ENCODE measurements at regions not wholly inside any gene's neighbourhood (a gene's known extent, or its start where the extent isn't known, plus 50 kb on each side); places are given as distances from the start of the nearest gene placed in this dataset.

- Mint-ChIP-seq H3K9me3 (ENCODE audit: unreplicated experiment) (no peaks in the 10 kb centered on the region), H3K27me3 (ENCODE audit: low read depth, unreplicated experiment) (peaks cover 12% of the 10 kb centered on the region), H3K36me3 (ENCODE audit: low read depth, unreplicated experiment) (no peaks in the 10 kb centered on the region), H3K4me3 (ENCODE audit: unreplicated experiment) (no peak overlapping the region), H3K4me1 (ENCODE audit: low read depth, unreplicated experiment) (no peaks in the 10 kb centered on the region), H3K27ac (ENCODE audit: unreplicated experiment) (no peak overlapping the region)
- Histone ChIP-seq H3K27ac (ENCODE audit: low read depth, low read length) (no peak overlapping the region), H3K4me2 (ENCODE audit: low read length) (no peak overlapping the region), H3K36me3 (ENCODE audit: insufficient read depth, low read length) (no peaks in the 10 kb centered on the region), H3K9ac (ENCODE audit: low read length) (no peak overlapping the region), H4K20me1 (ENCODE audit: insufficient read depth, low read length) (no peaks in the 10 kb centered on the region), H3K4me3 (ENCODE audit: insufficient read depth, low read depth, low read length) (no peak overlapping the region), H3K4me1 (ENCODE audit: insufficient read depth, low read length) (no peaks in the 10 kb centered on the region), H2AFZ (ENCODE audit: low read depth, low read length) (no peak overlapping the region), H3K9me3 (ENCODE audit: insufficient read depth, low read depth, low read length) (no peaks in the 10 kb centered on the region), H3K79me2 (ENCODE audit: insufficient read depth, low read length) (no peaks in the 10 kb centered on the region), H3K27me3 (ENCODE audit: insufficient read depth, low read length) (no peaks in the 10 kb centered on the region)
- DNase-seq (ENCODE audit: low read depth) (no peak), FAIRE-seq (no peak)
- TF ChIP-seq CTCF (IDR thresholded peaks at IDR 0.05; ENCODE audit: insufficient read depth, low read depth, low read length), result no peak
- no peak for TF ChIP-seq EZH2 (IDR thresholded peaks at IDR 0.05; ENCODE audit: insufficient read depth, low read length)
These were observed 117.6 kb downstream of the CCT6B start for GRCh38 chr17:34843682-34844081.

- H3K4me3 ChIP-seq (ENCODE audit: insufficient read depth, low read depth, low read length), result no peak overlapping the region
- H4K20me1 ChIP-seq (ENCODE audit: insufficient read depth, low read length), result no peaks in the 10 kb centered on the region
- FAIRE-seq, result no peak
- TF ChIP-seq CTCF (IDR thresholded peaks at IDR 0.05; ENCODE audit: insufficient read depth, low read depth, low read length), result no peak
- no peak for TF ChIP-seq EZH2 (IDR thresholded peaks at IDR 0.05; ENCODE audit: insufficient read depth, low read length)
- Mint-ChIP-seq H3K27ac (ENCODE audit: unreplicated experiment) (no peak overlapping the region), H3K4me1 (ENCODE audit: low read depth, unreplicated experiment) (no peaks in the 10 kb centered on the region), H3K27me3 (ENCODE audit: low read depth, unreplicated experiment) (peaks cover 20% of the 10 kb centered on the region), H3K4me3 (ENCODE audit: unreplicated experiment) (no peak overlapping the region), H3K36me3 (ENCODE audit: low read depth, unreplicated experiment) (no peaks in the 10 kb centered on the region), H3K9me3 (ENCODE audit: unreplicated experiment) (no peaks in the 10 kb centered on the region)
- no peaks in the 10 kb centered on the region for H3K36me3 ChIP-seq (ENCODE audit: insufficient read depth, low read length)
- H2AFZ ChIP-seq (ENCODE audit: low read depth, low read length), result no peak overlapping the region
- H3K4me2 ChIP-seq (ENCODE audit: low read length), result no peak overlapping the region
- H3K79me2 ChIP-seq (ENCODE audit: insufficient read depth, low read length), result no peaks in the 10 kb centered on the region
- H3K9me3 ChIP-seq (ENCODE audit: insufficient read depth, low read depth, low read length), result no peaks in the 10 kb centered on the region
- H3K4me1 ChIP-seq (ENCODE audit: insufficient read depth, low read length), result no peaks in the 10 kb centered on the region
- H3K27me3 ChIP-seq (ENCODE audit: insufficient read depth, low read length), result no peaks in the 10 kb centered on the region
- no peak overlapping the region for H3K9ac ChIP-seq (ENCODE audit: low read length)
- H3K27ac ChIP-seq (ENCODE audit: low read depth, low read length), result no peak overlapping the region
- no peak for DNase-seq (ENCODE audit: low read depth)
These were observed 119.0 kb downstream of the CCT6B start for GRCh38 chr17:34842235-34842634.

GRCh38 chr17:34841467-34841866, 119.8 kb downstream of the CCT6B start:
- TF ChIP-seq CTCF (IDR thresholded peaks at IDR 0.05; ENCODE audit: insufficient read depth, low read depth, low read length), result no peak
- Histone ChIP-seq H3K9ac (ENCODE audit: low read length) (no peak overlapping the region), H3K27ac (ENCODE audit: low read depth, low read length) (no peak overlapping the region), H2AFZ (ENCODE audit: low read depth, low read length) (no peak overlapping the region), H3K27me3 (ENCODE audit: insufficient read depth, low read length) (no peaks in the 10 kb centered on the region), H3K4me1 (ENCODE audit: insufficient read depth, low read length) (no peaks in the 10 kb centered on the region), H3K9me3 (ENCODE audit: insufficient read depth, low read depth, low read length) (no peaks in the 10 kb centered on the region), H3K79me2 (ENCODE audit: insufficient read depth, low read length) (no peaks in the 10 kb centered on the region), H3K4me3 (ENCODE audit: insufficient read depth, low read depth, low read length) (no peak overlapping the region), H4K20me1 (ENCODE audit: insufficient read depth, low read length) (no peaks in the 10 kb centered on the region), H3K36me3 (ENCODE audit: insufficient read depth, low read length) (no peaks in the 10 kb centered on the region), H3K4me2 (ENCODE audit: low read length) (no peak overlapping the region)
- Mint-ChIP-seq H3K9me3 (ENCODE audit: unreplicated experiment) (no peaks in the 10 kb centered on the region), H3K27me3 (ENCODE audit: low read depth, unreplicated experiment) (peaks cover 18% of the 10 kb centered on the region), H3K4me1 (ENCODE audit: low read depth, unreplicated experiment) (no peaks in the 10 kb centered on the region), H3K27ac (ENCODE audit: unreplicated experiment) (no peak overlapping the region), H3K36me3 (ENCODE audit: low read depth, unreplicated experiment) (no peaks in the 10 kb centered on the region), H3K4me3 (ENCODE audit: unreplicated experiment) (no peak overlapping the region)
- no peak for FAIRE-seq
- no peak for DNase-seq (ENCODE audit: low read depth)
